PFSK-1 (cell line): ENCODE measurements at regions not wholly inside any gene's neighbourhood (a gene's known extent, or its start where the extent isn't known, plus 50 kb on each side); places are given as distances from the start of the nearest gene placed in this dataset.

Source experiments
- POLR2AphosphoS5 ChIP-seq: IDR thresholded peaks from 2 replicates; pipeline ENCODE4 v1.6.1; 2012; ENCODE audit warnings: low read depth, mild to moderate bottlenecking, control low read depth, low read length, moderate library complexity
- REST ChIP-seq, 2 experiments: IDR thresholded peaks; 2 replicates each; pipeline versions ENCODE4 v1.6.1 to v1.8.0; 2011 to 2012; ENCODE audit warnings: low read depth in 2 of 2, low read length in 2 of 2, control low read depth in 1 of 2, inconsistent platforms in 1 of 2, mild to moderate bottlenecking in 1 of 2, moderate library complexity in 1 of 2; ENCODE audit not compliant: insufficient read depth in 1 of 2
- SIN3A ChIP-seq: IDR thresholded peaks from 2 replicates; pipeline ENCODE4 v1.6.1; 2012; ENCODE audit warnings: mild to moderate bottlenecking, low read length, moderate library complexity, borderline replicate concordance; ENCODE audit not compliant: insufficient read depth
- TAF1 ChIP-seq: IDR thresholded peaks from 2 replicates; pipeline ENCODE4 v1.6.1; 2012; ENCODE audit warnings: low read length, control low read depth, borderline replicate concordance; ENCODE audit not compliant: insufficient read depth

DNA sequence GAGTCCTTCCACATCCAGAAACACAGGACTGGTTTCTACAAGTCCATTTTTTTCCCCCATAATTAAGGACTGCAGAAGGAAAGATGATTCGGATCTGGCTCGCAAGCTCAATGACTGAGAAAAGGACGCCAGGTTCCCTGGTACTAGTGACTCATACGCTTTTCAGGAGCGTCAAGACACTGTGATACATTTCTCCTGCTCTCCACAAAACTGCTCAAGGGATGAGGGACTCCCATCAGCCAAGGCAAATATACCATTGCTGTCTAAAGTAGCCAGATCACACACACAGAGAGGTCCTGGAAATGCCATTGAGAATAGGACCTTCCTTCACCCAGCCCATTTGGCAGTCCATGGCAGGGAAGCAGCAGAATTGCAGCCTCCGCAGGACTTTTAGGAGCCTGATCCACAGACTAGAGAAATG lies 253.6 kb upstream of the IRF2BP2 start:
- TF ChIP-seq POLR2AphosphoS5, result no peak
- TF ChIP-seq REST (IDR thresholded peaks at IDR 0.05; ENCODE audit: insufficient read depth in 1 of 2, low read depth in 2 of 2, low read length in 2 of 2), result no peak
- no peak for TF ChIP-seq SIN3A
- TF ChIP-seq TAF1, result no peak
